ENCODE measurements at regions not wholly inside any gene's neighbourhood (a gene's known extent, or its start where the extent isn't known, plus 50 kb on each side); places are given as distances from the start of the nearest gene placed in this dataset.

DNA sequence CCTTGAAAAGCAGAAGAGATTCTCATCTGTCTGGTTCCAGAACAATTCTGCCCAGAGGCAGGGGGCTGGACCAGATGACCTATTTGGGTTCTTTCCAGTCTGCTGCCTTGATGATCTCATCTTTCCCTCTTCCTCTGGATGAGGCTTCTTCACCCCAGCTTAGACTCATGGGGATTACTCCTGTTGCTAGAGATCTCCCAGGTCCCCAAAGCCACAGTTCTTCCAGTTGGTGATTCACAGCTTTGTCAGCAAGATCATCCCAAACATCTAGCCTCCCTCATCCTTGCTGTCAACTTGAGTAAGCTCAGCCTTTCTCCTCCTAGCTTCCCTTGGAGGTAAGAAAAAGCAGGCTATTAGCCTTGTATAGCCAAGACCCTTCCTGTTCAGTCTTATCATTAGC, 64.2 kb upstream of the PJA1 start:
- Mint-ChIP-seq H3K27me3 (no peaks in the 10 kb centered on the region), H3K36me3 (ENCODE audit: low read depth) (no peaks in the 10 kb centered on the region), H3K27ac (no peak overlapping the region), H3K9me3 (no peaks in the 10 kb centered on the region), H3K4me3 (no peak overlapping the region), H3K4me1 (ENCODE audit: low read depth) (no peaks in the 10 kb centered on the region)
- intact Hi-C loops (cut with DNase I, micrococcal nuclease) = loop anchor here (10.0 kb wide), 1 partner anchor 1035 kb away; no protein-coding TSS in a partner anchor
- ChIA-PET CTCF (no interaction called here), POLR2A (no interaction called here)
- H3K4me1 ChIP-seq (ENCODE audit: insufficient read depth, low read length) = no peaks in the 10 kb centered on the region
- no peak for ATAC-seq (ENCODE audit: poor library complexity)
- no peaks in the 10 kb centered on the region for H3K9me3 ChIP-seq (ENCODE audit: control insufficient read depth in 1 of 2, insufficient read depth in 1 of 2, low read length in 2 of 2)
- no peaks in the 10 kb centered on the region for H3K27me3 ChIP-seq (ENCODE audit: control insufficient read depth in 1 of 2, insufficient read depth in 2 of 2, low read length in 2 of 2)
- H3K27ac ChIP-seq (ENCODE audit: low read depth in 1 of 2, low read length in 2 of 2) = no peak overlapping the region
- H3K4me3 ChIP-seq (ENCODE audit: low read length) = no peak overlapping the region
- DNase-seq = no peak
- H3K36me3 ChIP-seq (ENCODE audit: insufficient read depth, low read length) = no peaks in the 10 kb centered on the region
- TF ChIP-seq, protein P1, sequence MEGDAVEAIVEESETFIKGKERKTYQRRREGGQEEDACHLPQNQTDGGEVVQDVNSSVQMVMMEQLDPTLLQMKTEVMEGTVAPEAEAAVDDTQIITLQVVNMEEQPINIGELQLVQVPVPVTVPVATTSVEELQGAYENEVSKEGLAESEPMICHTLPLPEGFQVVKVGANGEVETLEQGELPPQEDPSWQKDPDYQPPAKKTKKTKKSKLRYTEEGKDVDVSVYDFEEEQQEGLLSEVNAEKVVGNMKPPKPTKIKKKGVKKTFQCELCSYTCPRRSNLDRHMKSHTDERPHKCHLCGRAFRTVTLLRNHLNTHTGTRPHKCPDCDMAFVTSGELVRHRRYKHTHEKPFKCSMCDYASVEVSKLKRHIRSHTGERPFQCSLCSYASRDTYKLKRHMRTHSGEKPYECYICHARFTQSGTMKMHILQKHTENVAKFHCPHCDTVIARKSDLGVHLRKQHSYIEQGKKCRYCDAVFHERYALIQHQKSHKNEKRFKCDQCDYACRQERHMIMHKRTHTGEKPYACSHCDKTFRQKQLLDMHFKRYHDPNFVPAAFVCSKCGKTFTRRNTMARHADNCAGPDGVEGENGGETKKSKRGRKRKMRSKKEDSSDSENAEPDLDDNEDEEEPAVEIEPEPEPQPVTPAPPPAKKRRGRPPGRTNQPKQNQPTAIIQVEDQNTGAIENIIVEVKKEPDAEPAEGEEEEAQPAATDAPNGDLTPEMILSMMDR (IDR thresholded peaks at IDR 0.05) = no peak

- Histone ChIP-seq H3K36me3 (ENCODE audit: insufficient read depth, low read length) (no peaks in the 10 kb centered on the region), H3K27ac (ENCODE audit: low read depth in 1 of 2, low read length in 2 of 2) (no peak overlapping the region), H3K4me3 (ENCODE audit: low read length) (no peak overlapping the region), H3K4me1 (ENCODE audit: insufficient read depth, low read length) (no peaks in the 10 kb centered on the region), H3K9me3 (ENCODE audit: control insufficient read depth in 1 of 2, insufficient read depth in 1 of 2, low read length in 2 of 2) (no peaks in the 10 kb centered on the region), H3K27me3 (ENCODE audit: control insufficient read depth in 1 of 2, insufficient read depth in 2 of 2, low read length in 2 of 2) (no peaks in the 10 kb centered on the region)
- ATAC-seq (ENCODE audit: poor library complexity) (no peak), DNase-seq (no peak)
- Mint-ChIP-seq H3K4me1 (ENCODE audit: low read depth) (no peaks in the 10 kb centered on the region), H3K9me3 (no peaks in the 10 kb centered on the region), H3K4me3 (no peak overlapping the region), H3K27me3 (no peaks in the 10 kb centered on the region), H3K36me3 (ENCODE audit: low read depth) (no peaks in the 10 kb centered on the region), H3K27ac (no peak overlapping the region)
- TF ChIP-seq, protein P1 (IDR thresholded peaks at IDR 0.05) = no peak
- ChIA-PET POLR2A (no interaction called here), CTCF (no interaction called here)
- intact Hi-C loops (cut with DNase I, micrococcal nuclease) = loop anchor here (10.0 kb wide), 1 partner anchor 1034 kb away; no protein-coding TSS in a partner anchor
Observed at GRCh38 chrX:69228732-69229131, 63.5 kb upstream of the PJA1 start.

DNA sequence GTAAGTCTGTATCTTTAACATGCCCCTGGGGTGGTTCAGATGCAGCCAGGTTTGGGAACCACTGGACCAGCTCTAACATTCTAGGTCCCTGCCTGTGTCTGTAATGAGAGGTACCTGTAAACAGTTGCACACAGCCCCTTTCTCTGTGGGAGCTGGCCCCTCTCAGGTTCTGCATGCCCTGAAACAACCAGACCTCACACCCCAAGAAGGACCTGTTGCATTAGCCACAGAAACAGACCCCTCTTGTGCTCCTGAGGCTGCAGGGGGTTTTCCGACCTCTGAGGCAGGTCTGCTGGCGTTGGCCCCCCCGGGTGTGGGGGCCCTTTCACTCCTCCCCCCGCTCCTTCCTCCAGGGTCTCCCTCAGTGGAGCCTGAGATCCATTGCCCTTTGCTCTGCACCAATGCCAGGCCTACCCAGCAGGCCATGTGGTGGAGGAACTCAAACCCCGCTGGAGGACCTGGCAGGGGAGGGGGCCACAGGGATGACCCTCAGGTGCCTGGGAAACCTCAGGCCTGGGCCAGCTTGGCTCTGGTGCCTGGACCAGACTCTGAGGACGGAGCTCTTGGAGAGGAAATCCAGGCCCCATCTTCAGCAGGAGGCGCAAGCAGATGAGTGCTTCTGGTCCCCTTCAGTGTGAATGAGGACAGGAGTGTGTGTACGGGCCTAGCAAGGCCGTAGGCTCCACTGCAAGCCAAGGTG, 61.4 kb upstream of the PJA1 start:
- intact Hi-C loops (cut with DNase I, micrococcal nuclease) = loop anchor here (10.0 kb wide), 1 partner anchor 1032 kb away; no protein-coding TSS in a partner anchor

More for the DNA sequence above, 61.4 kb upstream of the PJA1 start:
- Mint-ChIP-seq H3K36me3 (ENCODE audit: low read depth) (no peaks in the 10 kb centered on the region), H3K27me3 (no peaks in the 10 kb centered on the region), H3K9me3 (no peaks in the 10 kb centered on the region), H3K27ac (no peak overlapping the region), H3K4me1 (ENCODE audit: low read depth) (no peaks in the 10 kb centered on the region), H3K4me3 (no peak overlapping the region)
- ChIA-PET CTCF (no interaction called here), POLR2A (no interaction called here)
- TF ChIP-seq, protein P1 (IDR thresholded peaks at IDR 0.05) = no peak
- no peaks in the 10 kb centered on the region for H3K9me3 ChIP-seq (ENCODE audit: control insufficient read depth in 1 of 2, insufficient read depth in 1 of 2, low read length in 2 of 2)
- no peak overlapping the region for H3K4me3 ChIP-seq (ENCODE audit: low read length)
- no peaks in the 10 kb centered on the region for H3K27me3 ChIP-seq (ENCODE audit: control insufficient read depth in 1 of 2, insufficient read depth in 2 of 2, low read length in 2 of 2)
- ATAC-seq (ENCODE audit: poor library complexity) (no peak), DNase-seq (no peak)
- peaks cover 5% of the 10 kb centered on the region for H3K4me1 ChIP-seq (ENCODE audit: insufficient read depth, low read length)
- H3K27ac ChIP-seq (ENCODE audit: low read depth in 1 of 2, low read length in 2 of 2) = no peak overlapping the region
- H3K36me3 ChIP-seq (ENCODE audit: insufficient read depth, low read length) = no peaks in the 10 kb centered on the region
